IPS-20b (cell line): ENCODE measurements at regions not wholly inside any gene's neighbourhood (a gene's known extent, or its start where the extent isn't known, plus 50 kb on each side); places are given as distances from the start of the nearest gene placed in this dataset.

Source experiments
- H3K27ac ChIP-seq: one replicate; pipeline ENCODE4 v1.5.1; 2013; ENCODE audit warnings: low read length
- H3K27me3 ChIP-seq: 2 replicates; pipeline ENCODE4 v1.6.1; 2013; ENCODE audit warnings: mild to moderate bottlenecking, low read length, inconsistent platforms; ENCODE audit not compliant: insufficient read depth
- H3K36me3 ChIP-seq: 2 replicates; pipeline ENCODE4 v1.6.1; 2013; ENCODE audit warnings: low read depth, mild to moderate bottlenecking, inconsistent platforms, low read length, moderate library complexity; ENCODE audit not compliant: insufficient read depth
- H3K4me1 ChIP-seq: 2 replicates; pipeline ENCODE4 v1.6.1; 2013; ENCODE audit warnings: mild to moderate bottlenecking, control low read depth, inconsistent platforms, low read length, moderate library complexity; ENCODE audit not compliant: insufficient read depth
- H3K4me3 ChIP-seq: 2 replicates; pipeline ENCODE4 v1.5.1; 2013; ENCODE audit warnings: mild to moderate bottlenecking, low read length, inconsistent platforms
- H3K9ac ChIP-seq: 2 replicates; pipeline ENCODE4 v1.6.1; 2013; ENCODE audit warnings: low read depth, mild to moderate bottlenecking, inconsistent platforms, low read length, moderate library complexity
- H3K9me3 ChIP-seq: 2 replicates; pipeline ENCODE4 v1.6.1; 2013; ENCODE audit warnings: mild to moderate bottlenecking, low read depth, low read length, inconsistent platforms; ENCODE audit not compliant: insufficient read depth

- no peak overlapping the region for H3K27ac ChIP-seq
- no peak overlapping the region for H3K9ac ChIP-seq
- no peaks in the 10 kb centered on the region for H3K27me3 ChIP-seq
- peaks cover 18% of the 10 kb centered on the region for H3K4me1 ChIP-seq
- H3K4me3 ChIP-seq, result no peak overlapping the region
- no peaks in the 10 kb centered on the region for H3K9me3 ChIP-seq
- H3K36me3 ChIP-seq, result no peaks in the 10 kb centered on the region
Observed at GRCh38 chr6:14876778-14877613, 368.9 kb upstream of the JARID2 start.

GRCh38 chr6:14877758-14878157, 368.1 kb upstream of the JARID2 start:
- H3K36me3 ChIP-seq, result no peaks in the 10 kb centered on the region
- H3K27ac ChIP-seq, result no peak overlapping the region
- H3K27me3 ChIP-seq, result no peaks in the 10 kb centered on the region
- no peak overlapping the region for H3K4me3 ChIP-seq
- no peaks in the 10 kb centered on the region for H3K9me3 ChIP-seq
- peaks cover 23% of the 10 kb centered on the region for H3K4me1 ChIP-seq
- H3K9ac ChIP-seq, result no peak overlapping the region

GRCh38 chr6:14880052-14880451, 365.8 kb upstream of the JARID2 start:
- no peak overlapping the region for H3K4me3 ChIP-seq
- peaks cover 23% of the 10 kb centered on the region for H3K4me1 ChIP-seq
- no peak overlapping the region; the same call in 1 of the 2 replicates for H3K9ac ChIP-seq
- H3K27me3 ChIP-seq, result no peaks in the 10 kb centered on the region
- no peaks in the 10 kb centered on the region for H3K36me3 ChIP-seq
- H3K9me3 ChIP-seq, result no peaks in the 10 kb centered on the region
- peak overlapping the region; percentile 42 for H3K27ac ChIP-seq

- no peaks in the 10 kb centered on the region for H3K9me3 ChIP-seq
- H3K4me1 ChIP-seq, result peaks cover 23% of the 10 kb centered on the region
- peak overlapping the region; percentile 42 for H3K27ac ChIP-seq
- no peaks in the 10 kb centered on the region for H3K36me3 ChIP-seq
- no peaks in the 10 kb centered on the region for H3K27me3 ChIP-seq
- no peak overlapping the region; the same call in 1 of the 2 replicates for H3K9ac ChIP-seq
- H3K4me3 ChIP-seq, result no peak overlapping the region
Observed at GRCh38 chr6:14880677-14881076, 365.2 kb upstream of the JARID2 start.

GRCh38 chr6:14881398-14881797, 364.5 kb upstream of the JARID2 start:
- Histone ChIP-seq H3K9ac (no peak overlapping the region), H3K27me3 (no peaks in the 10 kb centered on the region), H3K27ac (no peak overlapping the region), H3K4me1 (peaks cover 23% of the 10 kb centered on the region), H3K36me3 (no peaks in the 10 kb centered on the region), H3K4me3 (no peak overlapping the region), H3K9me3 (no peaks in the 10 kb centered on the region)

GRCh38 chr6:14882394-14883026, 363.4 kb upstream of the JARID2 start:
- Histone ChIP-seq H3K9ac (no peak overlapping the region), H3K27ac (peak overlapping the region; percentile 29), H3K4me1 (peaks cover 23% of the 10 kb centered on the region), H3K9me3 (no peaks in the 10 kb centered on the region), H3K36me3 (no peaks in the 10 kb centered on the region), H3K27me3 (no peaks in the 10 kb centered on the region), H3K4me3 (no peak overlapping the region)

GRCh38 chr6:14883921-14884320, 361.9 kb upstream of the JARID2 start:
- Histone ChIP-seq H3K27ac (no peak overlapping the region), H3K27me3 (no peaks in the 10 kb centered on the region), H3K4me1 (peaks cover 23% of the 10 kb centered on the region), H3K9me3 (no peaks in the 10 kb centered on the region), H3K36me3 (no peaks in the 10 kb centered on the region), H3K9ac (no peak overlapping the region), H3K4me3 (no peak overlapping the region)

- H3K9me3 ChIP-seq, result no peaks in the 10 kb centered on the region
- H3K4me3 ChIP-seq, result no peak overlapping the region
- no peaks in the 10 kb centered on the region for H3K36me3 ChIP-seq
- H3K4me1 ChIP-seq, result peaks cover 19% of the 10 kb centered on the region
- no peaks in the 10 kb centered on the region for H3K27me3 ChIP-seq
- H3K27ac ChIP-seq, result no peak overlapping the region
- no peak overlapping the region for H3K9ac ChIP-seq
Observed at GRCh38 chr6:14885498-14885897, 360.4 kb upstream of the JARID2 start.

GRCh38 chr6:14887181-14887580, 358.7 kb upstream of the JARID2 start:
- H3K9ac ChIP-seq, result no peak overlapping the region
- no peak overlapping the region for H3K4me3 ChIP-seq
- peaks cover 14% of the 10 kb centered on the region for H3K4me1 ChIP-seq
- H3K36me3 ChIP-seq, result no peaks in the 10 kb centered on the region
- no peaks in the 10 kb centered on the region for H3K27me3 ChIP-seq
- H3K9me3 ChIP-seq, result no peaks in the 10 kb centered on the region
- H3K27ac ChIP-seq, result no peak overlapping the region

- Histone ChIP-seq H3K4me1 (peaks cover 6% of the 10 kb centered on the region; the same call in 1 of the 2 replicates), H3K36me3 (no peaks in the 10 kb centered on the region), H3K9ac (no peak overlapping the region), H3K27me3 (no peaks in the 10 kb centered on the region), H3K4me3 (no peak overlapping the region), H3K27ac (no peak overlapping the region), H3K9me3 (no peaks in the 10 kb centered on the region)
Observed at GRCh38 chr6:14887986-14888574, 357.8 kb upstream of the JARID2 start.

GRCh38 chr6:14888575-14889000, 357.3 kb upstream of the JARID2 start:
- no peaks in the 10 kb centered on the region for H3K36me3 ChIP-seq
- no peaks in the 10 kb centered on the region for H3K9me3 ChIP-seq
- no peak overlapping the region for H3K27ac ChIP-seq
- H3K4me1 ChIP-seq, result peaks cover 6% of the 10 kb centered on the region; the same call in 1 of the 2 replicates
- H3K4me3 ChIP-seq, result no peak overlapping the region
- H3K27me3 ChIP-seq, result no peaks in the 10 kb centered on the region
- no peak overlapping the region for H3K9ac ChIP-seq
